ENCODE measurements at regions not wholly inside any gene's neighbourhood (a gene's known extent, or its start where the extent isn't known, plus 50 kb on each side); places are given as distances from the start of the nearest gene placed in this dataset.

DNA sequence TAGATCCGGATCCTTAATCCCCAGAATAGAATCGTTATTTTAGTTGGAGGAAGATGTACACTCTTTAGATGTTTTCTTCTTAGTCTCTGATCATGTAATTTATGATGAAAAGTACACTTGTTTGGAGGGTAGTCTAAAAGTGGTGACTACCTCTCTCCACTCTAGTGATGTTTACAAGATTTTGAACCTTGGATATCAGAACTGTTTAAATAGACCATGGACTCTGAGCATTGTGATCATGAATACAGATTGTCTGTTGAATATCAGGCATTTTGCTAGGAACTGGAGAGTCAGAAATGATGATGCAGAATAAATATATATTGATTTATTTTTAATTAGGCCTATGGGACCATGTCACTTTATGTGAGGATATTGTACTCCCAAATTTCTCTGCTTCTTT lies 706.3 kb upstream of the WWC1 start:
- DNase-seq (ENCODE audit: low read depth), result no peak
- no peak overlapping the region for H3K4me3 ChIP-seq (ENCODE audit: control insufficient read depth, low read depth, low read length)
- TF ChIP-seq, protein P1, sequence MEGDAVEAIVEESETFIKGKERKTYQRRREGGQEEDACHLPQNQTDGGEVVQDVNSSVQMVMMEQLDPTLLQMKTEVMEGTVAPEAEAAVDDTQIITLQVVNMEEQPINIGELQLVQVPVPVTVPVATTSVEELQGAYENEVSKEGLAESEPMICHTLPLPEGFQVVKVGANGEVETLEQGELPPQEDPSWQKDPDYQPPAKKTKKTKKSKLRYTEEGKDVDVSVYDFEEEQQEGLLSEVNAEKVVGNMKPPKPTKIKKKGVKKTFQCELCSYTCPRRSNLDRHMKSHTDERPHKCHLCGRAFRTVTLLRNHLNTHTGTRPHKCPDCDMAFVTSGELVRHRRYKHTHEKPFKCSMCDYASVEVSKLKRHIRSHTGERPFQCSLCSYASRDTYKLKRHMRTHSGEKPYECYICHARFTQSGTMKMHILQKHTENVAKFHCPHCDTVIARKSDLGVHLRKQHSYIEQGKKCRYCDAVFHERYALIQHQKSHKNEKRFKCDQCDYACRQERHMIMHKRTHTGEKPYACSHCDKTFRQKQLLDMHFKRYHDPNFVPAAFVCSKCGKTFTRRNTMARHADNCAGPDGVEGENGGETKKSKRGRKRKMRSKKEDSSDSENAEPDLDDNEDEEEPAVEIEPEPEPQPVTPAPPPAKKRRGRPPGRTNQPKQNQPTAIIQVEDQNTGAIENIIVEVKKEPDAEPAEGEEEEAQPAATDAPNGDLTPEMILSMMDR (conservative IDR thresholded peaks at IDR 0.05; ENCODE audit: control insufficient read depth, insufficient read depth, low read depth, low read length), result no peak

DNA sequence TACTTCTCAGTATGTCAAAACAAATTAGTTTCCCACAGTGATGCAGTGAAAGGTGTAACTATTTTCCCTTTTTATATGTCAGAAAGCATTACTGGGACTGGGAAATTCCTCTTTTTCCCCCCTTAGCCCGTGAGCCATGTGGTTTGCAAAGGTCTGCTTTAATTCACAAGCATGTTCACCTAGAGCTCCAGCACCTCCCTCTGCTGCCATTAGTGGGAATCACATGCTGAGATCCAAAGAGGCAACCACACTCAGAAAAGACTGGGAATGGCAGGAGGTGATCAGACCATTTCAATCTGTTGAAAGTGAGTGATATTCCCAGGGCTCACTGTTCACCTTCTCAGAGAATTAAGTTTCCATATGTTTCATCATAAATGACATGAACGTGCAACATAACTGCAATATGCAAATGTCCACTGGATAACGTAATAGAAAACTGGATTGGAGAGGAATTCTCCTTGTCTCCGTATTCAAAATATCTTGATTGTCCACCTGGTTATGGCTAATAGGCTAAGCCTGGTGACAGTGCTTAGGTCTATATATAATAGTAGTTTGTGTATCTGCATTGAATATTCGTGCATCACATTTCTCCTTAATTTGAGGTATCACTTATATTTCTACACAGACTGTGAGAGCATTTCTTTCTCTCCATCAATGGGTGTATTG lies 703.5 kb upstream of the WWC1 start:
- peak; percentile 36 for DNase-seq (ENCODE audit: low read depth)
- H3K4me3 ChIP-seq (ENCODE audit: control insufficient read depth, low read depth, low read length), result no peak overlapping the region
- TF ChIP-seq, protein P1 (conservative IDR thresholded peaks at IDR 0.05; ENCODE audit: control insufficient read depth, insufficient read depth, low read depth, low read length), result peak; percentile 54

DNA sequence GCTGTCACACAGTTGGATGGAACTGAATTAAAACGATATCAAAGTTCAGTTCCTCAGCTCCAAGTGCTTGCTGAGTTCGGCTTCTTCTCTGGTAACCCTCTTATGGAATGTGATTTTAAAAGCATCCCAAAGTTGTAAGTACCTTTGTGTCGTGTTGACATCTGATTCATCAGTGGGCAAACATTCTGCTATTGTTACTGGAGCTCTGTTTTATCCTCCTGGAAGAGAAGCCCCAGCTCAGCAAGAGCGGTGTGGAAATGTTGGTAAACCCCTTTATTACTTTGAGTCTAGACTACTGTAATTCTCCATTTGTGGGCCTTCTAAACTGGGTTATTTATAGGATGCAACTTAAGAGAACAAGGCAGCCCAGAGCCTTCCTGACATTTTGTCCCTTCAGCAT lies 699.3 kb upstream of the WWC1 start:
- TF ChIP-seq, protein P1 (conservative IDR thresholded peaks at IDR 0.05; ENCODE audit: control insufficient read depth, insufficient read depth, low read depth, low read length), result no peak
- no peak overlapping the region for H3K4me3 ChIP-seq (ENCODE audit: control insufficient read depth, low read depth, low read length)
- no peak for DNase-seq (ENCODE audit: low read depth)

DNA sequence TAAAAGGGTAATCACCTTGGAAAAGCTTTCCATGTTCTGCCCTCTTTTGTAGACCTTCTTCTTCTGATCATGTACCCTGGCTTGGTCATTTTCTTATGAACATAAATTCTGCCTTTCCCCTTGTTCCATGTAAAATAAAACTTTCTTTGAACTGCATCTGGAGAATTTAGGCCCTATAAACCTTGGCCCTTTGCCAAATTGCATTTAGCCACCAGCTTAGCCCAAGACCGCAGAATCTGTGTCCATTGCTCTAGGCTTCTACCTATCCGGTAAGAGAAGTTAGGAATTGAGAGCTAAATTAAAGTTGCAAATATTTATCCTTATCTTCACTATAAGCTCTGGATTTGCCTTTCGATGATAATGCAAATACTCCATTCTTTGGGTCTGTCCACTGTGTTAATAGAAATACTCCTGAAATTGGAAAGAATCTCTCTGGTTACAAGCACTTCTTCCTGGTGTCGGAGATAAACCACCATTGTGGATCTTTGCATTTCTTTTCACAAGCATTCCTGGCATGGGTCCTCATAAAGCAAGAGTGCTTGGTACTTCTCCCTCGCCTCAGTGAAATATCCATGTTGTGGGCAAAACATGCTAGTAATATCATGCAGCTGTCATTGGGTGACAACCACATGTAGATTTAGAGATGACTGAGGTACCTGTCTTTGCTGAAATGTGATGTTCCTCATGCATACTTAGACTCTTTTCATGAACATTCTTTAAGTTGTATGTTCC lies 698.0 kb upstream of the WWC1 start:
- no peak for DNase-seq (ENCODE audit: low read depth)
- no peak overlapping the region for H3K4me3 ChIP-seq (ENCODE audit: control insufficient read depth, low read depth, low read length)
- TF ChIP-seq, protein P1 (conservative IDR thresholded peaks at IDR 0.05; ENCODE audit: control insufficient read depth, insufficient read depth, low read depth, low read length), result no peak

DNA sequence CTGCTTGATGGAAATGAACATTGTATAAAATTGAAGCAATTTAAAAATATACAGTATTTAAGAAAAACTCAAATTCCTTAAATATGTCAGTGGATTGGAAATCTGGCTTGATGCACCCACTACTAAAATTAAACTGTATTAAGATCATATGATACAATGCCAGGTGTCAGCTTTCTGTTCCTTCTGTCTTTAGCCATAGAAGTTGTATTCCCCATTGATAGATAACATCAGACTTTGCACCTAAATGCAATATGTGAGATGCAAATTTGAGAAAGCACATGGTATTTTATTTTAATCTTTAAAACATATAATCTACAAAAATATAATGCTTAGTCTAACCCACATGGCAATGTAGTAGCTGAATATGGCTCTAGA lies 697.4 kb upstream of the WWC1 start:
- TF ChIP-seq, protein P1 (conservative IDR thresholded peaks at IDR 0.05; ENCODE audit: control insufficient read depth, insufficient read depth, low read depth, low read length), result no peak
- H3K4me3 ChIP-seq (ENCODE audit: control insufficient read depth, low read depth, low read length), result no peak overlapping the region

DNA sequence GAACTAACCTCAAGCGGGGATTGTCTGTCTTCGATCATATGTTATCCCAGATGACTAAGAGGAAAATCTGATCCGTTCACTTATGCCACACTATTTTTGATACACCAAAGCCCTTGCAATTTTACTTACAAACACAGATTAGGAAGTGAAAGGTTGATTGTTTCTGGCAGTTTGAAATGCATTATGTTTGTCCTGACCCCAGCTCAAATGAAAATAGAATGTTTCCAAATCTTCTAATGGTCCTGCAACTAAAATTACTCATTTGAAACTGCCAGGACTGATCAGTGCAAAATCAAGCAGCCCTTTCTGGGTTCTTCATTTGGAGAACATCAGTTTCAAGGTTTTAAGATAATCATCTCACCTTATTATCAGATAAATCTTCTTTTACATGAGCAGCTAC lies 696.7 kb upstream of the WWC1 start:
- TF ChIP-seq, protein P1 (conservative IDR thresholded peaks at IDR 0.05; ENCODE audit: control insufficient read depth, insufficient read depth, low read depth, low read length), result no peak
- no peak overlapping the region for H3K4me3 ChIP-seq (ENCODE audit: control insufficient read depth, low read depth, low read length)
- DNase-seq (ENCODE audit: low read depth), result no peak

More for the DNA sequence above, 697.4 kb upstream of the WWC1 start:
- no peak for DNase-seq (ENCODE audit: low read depth)
